PC-9 (cell line): ENCODE measurements at regions not wholly inside any gene's neighbourhood (a gene's known extent, or its start where the extent isn't known, plus 50 kb on each side); places are given as distances from the start of the nearest gene placed in this dataset.

Source experiments
- BruUV-seq: library from RNA; stranded (reverse); fragments of 400-500 nt; replicated peaks from 2 replicates; lab custom pipeline; 2021; lab: Mats Ljungman, UMichigan
- CTCF ChIA-PET: fragments of 300-600 bp; sonication (Branson Sonifier 250); formaldehyde crosslinking; loops from one replicate; lab custom pipeline; 2022; ENCODE audit warnings: antibody characterized with exemption; lab: Charles Lee
- POLR2A ChIA-PET: fragments of 300-600 bp; sonication (Branson Sonifier 250); formaldehyde crosslinking; loops from one replicate; lab custom pipeline; 2022; ENCODE audit warnings: antibody characterized with exemption; ENCODE audit not compliant: unreplicated experiment; lab: Charles Lee
- DNase-seq, 2 experiments: peaks; one replicate each; pipeline versions ENCODE4 v3.0.0 to v3.0.0-alpha.2; 2015 to 2022; ENCODE audit warnings: mixed read lengths in 1 of 2
- H2AFZ ChIP-seq: fragments of 200-600 bp; sonication (generic); 2 replicates; pipeline ENCODE4 v1.8.1; 2017; ENCODE audit warnings: antibody characterized with exemption
- H3F3A ChIP-seq: fragments of 200-600 bp; sonication (generic); 2 replicates; pipeline ENCODE4 v1.8.1; 2017; ENCODE audit warnings: antibody characterized with exemption, mild to moderate bottlenecking, low read depth; ENCODE audit not compliant: insufficient read depth
- H3K27ac ChIP-seq: fragments of 200-600 bp; sonication (generic); 2 replicates; pipeline ENCODE4 v1.6.1; 2016; ENCODE audit warnings: mixed run types
- H3K27me3 ChIP-seq: fragments of 200-600 bp; sonication (generic); 2 replicates; pipeline ENCODE4 v1.6.1; 2016; ENCODE audit warnings: low read depth, mixed run types; ENCODE audit not compliant: insufficient read depth
- H3K36me3 ChIP-seq: fragments of 200-600 bp; sonication (generic); 2 replicates; pipeline ENCODE4 v1.6.1; 2016; ENCODE audit warnings: low read depth, mixed run types
- H3K4me1 ChIP-seq: fragments of 200-600 bp; sonication (generic); replicated peaks from 2 replicates; pipeline ENCODE4 v1.6.1; 2016; ENCODE audit warnings: mixed run types; ENCODE audit not compliant: insufficient read depth
- H3K4me2 ChIP-seq: fragments of 200-600 bp; sonication (generic); 2 replicates; pipeline ENCODE4 v1.6.1; 2017; ENCODE audit warnings: mixed run types
- H3K4me3 ChIP-seq: fragments of 200-600 bp; sonication (generic); 2 replicates; pipeline ENCODE4 v1.6.1; 2016; ENCODE audit warnings: mixed run types
- H3K79me2 ChIP-seq: fragments of 200-600 bp; sonication (generic); 2 replicates; pipeline ENCODE4 v1.6.1; 2017; ENCODE audit warnings: low read depth, mixed run types
- H3K9me2 ChIP-seq: fragments of 200-600 bp; sonication (generic); 2 replicates; pipeline ENCODE4 v1.8.1; 2017; ENCODE audit warnings: mild to moderate bottlenecking; ENCODE audit not compliant: insufficient read depth
- H3K9me3 ChIP-seq: fragments of 200-600 bp; sonication (generic); 2 replicates; pipeline ENCODE4 v1.8.1; 2016; ENCODE audit warnings: low read depth; ENCODE audit not compliant: insufficient read depth
- H4K20me1 ChIP-seq: fragments of 200-600 bp; sonication (generic); 2 replicates; pipeline ENCODE4 v1.8.1; 2017; ENCODE audit not compliant: insufficient read depth
- EZH2 ChIP-seq: fragments of 200-600 bp; sonication (generic); IDR thresholded peaks from 2 replicates; pipeline ENCODE4 v1.8.0; 2017; ENCODE audit warnings: antibody characterized with exemption, low read depth
- intact Hi-C: fragments of 100-400 bp; cut with micrococcal nuclease; formaldehyde crosslinking; loops from one replicate; pipeline ENCODE4 v1.10.0; 2022; ENCODE audit not compliant: unreplicated experiment
- TF ChIP-seq, protein P1 (sequence below): fragments of 200-600 bp; sonication (generic); conservative IDR thresholded peaks from 2 replicates; pipeline ENCODE4 v1.6.1; 2017; ENCODE audit warnings: mixed run types, antibody characterized with exemption, mild to moderate bottlenecking, moderate library complexity

DNA sequence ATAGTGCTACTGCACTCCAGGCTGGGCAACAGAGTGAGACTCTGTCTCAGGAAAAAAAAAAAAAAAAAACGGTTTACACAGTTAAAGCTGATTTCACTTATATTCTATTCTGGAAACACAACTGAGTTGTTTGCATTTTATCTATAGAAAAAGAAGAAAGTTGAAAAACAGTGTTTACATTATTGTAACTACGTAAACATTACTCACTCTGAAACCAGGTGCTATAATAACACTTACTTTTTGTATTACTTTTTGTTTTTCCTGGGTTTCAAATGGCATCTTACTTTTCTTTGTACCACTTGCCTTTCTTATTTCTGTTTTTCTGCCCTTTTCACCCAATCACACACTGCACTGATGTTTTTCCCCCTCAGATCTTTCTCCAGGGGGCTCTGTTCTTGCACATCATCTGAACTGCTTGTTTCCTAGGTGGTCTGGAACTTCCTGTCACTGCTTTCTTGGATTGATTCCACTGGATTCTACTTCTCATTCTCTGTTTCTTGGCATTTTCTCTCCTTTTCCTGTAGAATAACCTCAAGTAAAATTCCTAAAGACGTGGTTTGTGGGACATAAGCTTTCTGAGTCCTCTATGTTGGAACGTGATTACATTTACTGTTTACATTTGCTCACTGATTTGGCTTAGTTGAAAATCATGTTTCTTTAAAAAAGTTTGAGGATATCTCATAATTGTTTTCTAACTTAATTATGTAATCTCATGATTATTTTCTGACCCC lies 142.1 kb downstream of the HS3ST3B1 start:
- ChIA-PET POLR2A (no interaction called here), CTCF (no interaction called here)
- Histone ChIP-seq H3K79me2 (no peaks in the 10 kb centered on the region), H3K27ac (no peak overlapping the region), H3K9me3 (no peaks in the 10 kb centered on the region), H3K36me3 (no peaks in the 10 kb centered on the region), H2AFZ (no peak overlapping the region), H3K4me3 (no peak overlapping the region), H4K20me1 (no peaks in the 10 kb centered on the region), H3K4me2 (no peak overlapping the region), H3K27me3 (peaks cover 7% of the 10 kb centered on the region; the same call in 1 of the 2 replicates), H3F3A (no peaks in the 10 kb centered on the region), H3K4me1 (no peaks in the 10 kb centered on the region), H3K9me2 (no peaks in the 10 kb centered on the region)
- BruUV-seq: no TSS peak
- no peak for DNase-seq
- intact Hi-C loops: no loop called here
- TF ChIP-seq, protein P1, sequence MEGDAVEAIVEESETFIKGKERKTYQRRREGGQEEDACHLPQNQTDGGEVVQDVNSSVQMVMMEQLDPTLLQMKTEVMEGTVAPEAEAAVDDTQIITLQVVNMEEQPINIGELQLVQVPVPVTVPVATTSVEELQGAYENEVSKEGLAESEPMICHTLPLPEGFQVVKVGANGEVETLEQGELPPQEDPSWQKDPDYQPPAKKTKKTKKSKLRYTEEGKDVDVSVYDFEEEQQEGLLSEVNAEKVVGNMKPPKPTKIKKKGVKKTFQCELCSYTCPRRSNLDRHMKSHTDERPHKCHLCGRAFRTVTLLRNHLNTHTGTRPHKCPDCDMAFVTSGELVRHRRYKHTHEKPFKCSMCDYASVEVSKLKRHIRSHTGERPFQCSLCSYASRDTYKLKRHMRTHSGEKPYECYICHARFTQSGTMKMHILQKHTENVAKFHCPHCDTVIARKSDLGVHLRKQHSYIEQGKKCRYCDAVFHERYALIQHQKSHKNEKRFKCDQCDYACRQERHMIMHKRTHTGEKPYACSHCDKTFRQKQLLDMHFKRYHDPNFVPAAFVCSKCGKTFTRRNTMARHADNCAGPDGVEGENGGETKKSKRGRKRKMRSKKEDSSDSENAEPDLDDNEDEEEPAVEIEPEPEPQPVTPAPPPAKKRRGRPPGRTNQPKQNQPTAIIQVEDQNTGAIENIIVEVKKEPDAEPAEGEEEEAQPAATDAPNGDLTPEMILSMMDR: no peak
- TF ChIP-seq EZH2: no peak

DNA sequence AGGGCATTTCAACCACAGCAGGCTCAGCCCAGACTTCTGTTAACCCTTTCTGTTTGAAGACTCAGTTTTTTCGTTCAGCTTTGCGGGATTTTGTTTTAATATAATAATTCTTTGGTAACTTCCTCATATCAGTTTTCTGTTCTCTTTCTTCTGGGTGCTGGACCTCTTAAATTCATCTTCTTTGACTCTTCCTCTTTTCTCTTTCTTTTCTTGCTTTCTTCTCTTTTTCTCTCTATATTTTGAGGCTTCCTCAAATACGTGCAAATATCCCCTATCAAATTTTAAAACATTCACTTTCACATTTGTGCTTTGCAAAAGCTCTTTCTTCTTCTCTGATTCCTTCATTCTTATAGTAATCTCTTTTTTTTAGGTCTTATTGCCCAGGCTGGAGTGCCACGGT lies 136.3 kb downstream of the HS3ST3B1 start:
- H3F3A ChIP-seq: no peaks in the 10 kb centered on the region
- intact Hi-C loops: no loop called here
- no peak overlapping the region for H3K4me3 ChIP-seq
- no TSS peak for BruUV-seq
- H3K27ac ChIP-seq: no peak overlapping the region
- peaks cover 3% of the 10 kb centered on the region; the same call in 1 of the 2 replicates for H3K27me3 ChIP-seq
- ChIA-PET CTCF (no interaction called here), POLR2A (interaction anchor here (0.6 kb wide), 1 partner anchor 531 kb away, joined by 3 read pairs; no protein-coding TSS in a partner anchor)
- no peaks in the 10 kb centered on the region for H3K9me3 ChIP-seq
- TF ChIP-seq, protein P1: no peak
- TF ChIP-seq EZH2: no peak
- H3K36me3 ChIP-seq: no peaks in the 10 kb centered on the region
- no peaks in the 10 kb centered on the region for H3K4me1 ChIP-seq
- H3K9me2 ChIP-seq: no peaks in the 10 kb centered on the region
- H4K20me1 ChIP-seq: no peaks in the 10 kb centered on the region
- H3K4me2 ChIP-seq: no peak overlapping the region
- no peak for DNase-seq
- H2AFZ ChIP-seq: no peak overlapping the region
- H3K79me2 ChIP-seq: no peaks in the 10 kb centered on the region

- BruUV-seq: no TSS peak
- intact Hi-C loops: no loop called here
- Histone ChIP-seq H3K4me2 (no peak overlapping the region), H3F3A (no peaks in the 10 kb centered on the region), H2AFZ (no peak overlapping the region), H3K9me3 (no peaks in the 10 kb centered on the region), H3K27ac (no peak overlapping the region), H3K4me1 (no peaks in the 10 kb centered on the region), H3K79me2 (no peaks in the 10 kb centered on the region), H3K27me3 (peaks cover 3% of the 10 kb centered on the region; the same call in 1 of the 2 replicates), H4K20me1 (no peaks in the 10 kb centered on the region), H3K4me3 (no peak overlapping the region), H3K36me3 (no peaks in the 10 kb centered on the region), H3K9me2 (no peaks in the 10 kb centered on the region)
- no peak for DNase-seq
- ChIA-PET CTCF (no interaction called here), POLR2A (no interaction called here)
- TF ChIP-seq, protein P1: no peak
- no peak for TF ChIP-seq EZH2
Measured at GRCh38 chr17:14436266-14436665, 135.4 kb downstream of the HS3ST3B1 start.
